ENCODE measurements at regions not wholly inside any gene's neighbourhood (a gene's known extent, or its start where the extent isn't known, plus 50 kb on each side); places are given as distances from the start of the nearest gene placed in this dataset.
"Not testable (repeated sequence)": the region's sequence is repeated elsewhere in the genome, so short reads cannot be mapped to it uniquely, and the experiment has no call there.

DNA sequence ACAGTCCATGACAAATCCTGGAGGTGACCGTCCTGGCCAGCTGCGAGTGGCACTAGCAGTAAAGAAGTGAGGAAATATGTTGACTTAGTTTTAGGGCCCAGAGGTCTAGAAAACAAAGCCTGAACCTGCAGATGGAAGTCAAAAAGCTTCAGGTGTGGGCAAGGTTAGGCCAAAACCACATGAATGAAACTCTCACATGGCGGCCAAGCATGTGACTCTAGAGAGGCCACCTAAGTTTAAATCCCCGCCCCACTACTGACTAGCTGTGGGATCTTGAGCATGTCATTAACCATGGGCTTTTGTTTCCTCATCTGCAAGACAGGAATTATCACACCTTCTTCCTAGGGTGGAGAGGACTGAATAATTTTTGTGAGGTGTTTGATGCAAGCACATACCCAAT, 148.2 kb upstream of the DAB1 start:
- DNase-seq (ENCODE audit: low read depth), result no peak

DNA sequence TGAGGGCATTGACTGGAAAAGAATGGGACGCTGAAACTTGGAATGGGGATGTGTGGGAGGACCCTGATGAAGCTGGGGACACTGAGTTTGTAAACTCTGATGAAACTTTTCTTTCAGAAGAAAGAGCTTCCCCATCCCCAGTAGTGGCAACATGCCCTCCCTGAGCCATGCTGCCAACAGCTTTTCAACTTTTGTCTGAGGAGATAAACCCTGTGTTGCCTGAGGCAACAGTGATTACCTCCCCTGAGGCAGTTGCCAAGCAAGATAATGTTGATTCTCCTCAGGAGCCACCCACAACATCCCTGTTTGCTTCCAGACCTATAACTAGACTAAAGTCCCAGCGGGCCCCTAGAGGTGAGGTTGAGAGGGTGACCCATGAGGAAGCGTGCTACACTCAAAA, 134.2 kb upstream of the DAB1 start:
- not testable (repeated sequence) for DNase-seq (ENCODE audit: low read depth)

DNA sequence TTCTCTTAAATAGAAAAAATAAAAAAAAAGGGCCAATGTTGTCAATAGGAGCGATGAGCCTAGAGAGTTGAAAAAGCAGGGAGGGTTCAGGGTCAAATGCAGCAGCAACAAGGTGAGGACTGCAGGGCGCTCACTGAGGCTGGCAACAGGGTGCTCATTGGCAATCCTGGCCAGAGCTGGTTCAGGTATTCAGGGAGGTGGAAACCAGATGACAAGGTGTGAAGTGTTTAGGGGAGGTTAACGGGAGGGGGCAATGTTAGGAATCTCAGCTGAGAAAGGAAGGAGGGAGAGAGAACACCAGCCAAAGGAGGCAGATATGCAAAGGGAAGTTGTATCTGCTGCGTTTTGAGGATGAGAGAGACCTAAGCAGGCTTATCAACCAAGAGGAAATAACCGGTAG, 129.8 kb upstream of the DAB1 start:
- DNase-seq (ENCODE audit: low read depth), result no peak

DNA sequence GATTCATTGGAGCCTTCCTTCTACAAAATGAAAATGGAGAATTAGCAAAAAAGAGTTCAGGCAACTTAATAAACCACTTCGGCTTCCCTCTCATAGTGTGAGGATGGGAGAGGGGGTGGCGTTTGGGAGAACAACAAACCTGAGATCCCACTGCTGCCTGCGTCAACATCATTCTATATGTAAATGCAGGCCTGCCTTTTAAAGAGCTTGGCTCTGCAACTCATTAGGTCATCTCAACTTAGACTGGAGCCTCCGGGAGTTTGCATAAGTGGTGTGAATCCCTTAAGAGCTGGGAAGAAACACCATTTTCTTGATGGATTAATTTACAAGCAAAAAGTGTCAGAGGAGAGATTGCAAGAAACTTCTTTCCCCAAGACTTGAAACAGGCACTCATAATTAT, 127.6 kb upstream of the DAB1 start:
- DNase-seq (ENCODE audit: low read depth), result no peak

GRCh38 chr1:57550092-57550491, 126.2 kb upstream of the DAB1 start:
- no peak for DNase-seq (ENCODE audit: low read depth)

DNA sequence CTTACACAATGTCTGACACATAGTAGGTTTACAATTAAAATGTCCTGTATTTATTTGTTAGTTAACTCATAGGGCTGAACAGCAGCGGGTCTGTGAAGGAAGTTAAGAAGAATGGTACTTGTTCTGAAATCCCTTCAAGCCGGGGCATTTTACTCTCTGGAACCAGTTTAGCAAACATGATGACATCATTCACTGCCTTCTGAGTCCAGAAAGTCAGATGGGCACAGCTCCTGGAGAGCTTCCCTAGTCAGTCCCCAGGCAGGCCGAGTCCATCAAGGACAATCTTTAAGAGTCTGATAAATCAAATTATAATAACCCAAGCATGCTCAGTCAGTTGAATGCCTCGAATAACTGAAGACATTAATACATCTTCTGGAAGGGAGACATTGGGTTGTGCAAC, 125.4 kb upstream of the DAB1 start:
- DNase-seq (ENCODE audit: low read depth), result no peak

- DNase-seq (ENCODE audit: low read depth), result no peak
These were observed 122.9 kb upstream of the DAB1 start for GRCh38 chr1:57546549-57547330.

DNA sequence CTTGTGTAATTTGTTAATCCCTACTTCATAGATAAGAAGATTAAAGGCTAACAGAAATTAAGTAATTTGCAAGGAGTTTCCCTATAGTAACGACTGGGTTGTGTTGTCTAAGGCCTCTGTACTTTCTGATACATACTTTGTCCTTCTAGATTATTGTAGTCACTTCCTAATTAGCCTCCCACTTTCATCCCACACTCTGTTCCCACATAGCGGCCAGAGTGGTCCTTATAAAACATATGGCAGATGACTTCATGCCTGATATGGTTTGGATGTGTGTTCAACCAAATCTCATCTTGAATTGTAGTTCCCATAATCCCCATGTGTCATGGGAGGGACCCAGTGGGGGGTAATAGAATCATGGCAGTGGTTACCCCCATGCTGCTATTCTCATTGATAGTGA, 120.5 kb upstream of the DAB1 start:
- DNase-seq (ENCODE audit: low read depth), result no peak

DNA sequence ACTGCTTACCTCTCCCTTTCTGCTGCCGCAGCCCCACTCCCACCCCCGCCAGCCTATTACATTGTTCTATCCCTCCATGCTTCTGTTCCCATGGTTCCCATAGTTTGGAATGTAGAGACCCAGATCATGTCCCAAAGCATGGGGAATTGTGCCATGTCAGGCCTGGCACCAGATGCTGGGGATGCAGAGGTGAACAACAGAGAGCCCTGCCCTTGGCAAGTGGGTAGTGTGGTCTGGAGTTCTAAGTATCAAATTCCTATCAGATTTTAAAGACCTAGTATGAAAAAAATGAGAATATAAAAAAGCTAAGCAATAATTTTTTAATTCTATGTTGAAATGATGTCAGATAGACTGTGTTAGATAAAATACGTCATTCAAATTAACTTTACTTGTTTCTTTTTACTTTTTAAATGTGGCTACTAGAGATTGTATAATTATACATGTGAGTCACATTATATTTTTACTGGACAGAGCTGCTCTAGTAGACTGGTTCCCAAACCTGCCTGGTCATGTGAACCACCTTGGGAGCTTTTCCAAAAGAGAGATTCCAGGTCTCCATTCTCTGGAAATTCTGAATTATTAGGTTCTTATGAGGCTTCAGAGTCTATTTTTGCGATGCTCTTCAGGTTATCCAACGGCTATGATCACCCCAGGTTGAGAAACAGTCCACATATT, 113.0 kb upstream of the DAB1 start:
- DNase-seq (ENCODE audit: low read depth), result no peak

- no peak for DNase-seq (ENCODE audit: low read depth)
These were observed 108.4 kb upstream of the DAB1 start for GRCh38 chr1:57532299-57532698.

DNA sequence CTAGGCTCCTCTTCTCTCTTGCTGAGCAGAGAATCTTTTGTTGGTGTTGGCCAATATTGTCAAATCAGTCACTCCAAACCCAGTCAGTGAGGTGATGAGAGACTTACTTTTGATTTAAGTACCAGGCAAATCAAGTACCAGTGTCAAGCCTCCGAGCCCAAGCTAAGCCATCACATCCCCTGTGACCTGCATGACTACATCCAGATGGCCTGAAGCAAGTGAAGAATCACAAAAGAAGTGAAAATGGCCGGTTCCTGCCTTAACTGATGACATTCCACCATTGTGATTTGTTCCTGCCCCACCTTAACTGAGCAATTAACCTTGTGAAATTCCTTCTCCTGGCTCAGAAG, 107.0 kb upstream of the DAB1 start:
- DNase-seq (ENCODE audit: low read depth), result not testable (repeated sequence)

- no peak for DNase-seq (ENCODE audit: low read depth)
These were observed 106.5 kb upstream of the DAB1 start for GRCh38 chr1:57530206-57530910.

GRCh38 chr1:57522575-57522974, 98.7 kb upstream of the DAB1 start:
- no peak for DNase-seq (ENCODE audit: low read depth)

GRCh38 chr1:57520743-57521515, 97.1 kb upstream of the DAB1 start:
- no peak for DNase-seq (ENCODE audit: low read depth)

DNA sequence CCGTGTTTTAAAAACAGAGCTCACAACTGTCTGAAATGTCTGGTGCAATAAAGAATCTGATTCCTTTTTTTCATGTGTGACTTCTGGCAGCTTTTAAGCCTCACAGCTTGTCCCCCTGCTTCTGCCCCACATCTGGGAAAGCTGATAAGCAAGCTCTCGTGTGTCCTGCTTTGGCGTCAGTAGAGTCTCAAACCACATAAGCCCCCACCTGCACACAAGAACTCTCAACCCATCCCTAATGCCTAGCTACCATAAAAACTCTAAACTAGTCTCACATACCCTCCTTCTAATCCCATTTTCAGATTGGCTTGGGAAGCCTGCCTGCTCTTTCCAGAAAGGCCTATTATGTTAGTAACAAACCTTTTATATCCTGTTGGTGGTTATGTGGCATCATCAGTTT, 94.6 kb upstream of the DAB1 start:
- no peak for DNase-seq (ENCODE audit: low read depth)

DNA sequence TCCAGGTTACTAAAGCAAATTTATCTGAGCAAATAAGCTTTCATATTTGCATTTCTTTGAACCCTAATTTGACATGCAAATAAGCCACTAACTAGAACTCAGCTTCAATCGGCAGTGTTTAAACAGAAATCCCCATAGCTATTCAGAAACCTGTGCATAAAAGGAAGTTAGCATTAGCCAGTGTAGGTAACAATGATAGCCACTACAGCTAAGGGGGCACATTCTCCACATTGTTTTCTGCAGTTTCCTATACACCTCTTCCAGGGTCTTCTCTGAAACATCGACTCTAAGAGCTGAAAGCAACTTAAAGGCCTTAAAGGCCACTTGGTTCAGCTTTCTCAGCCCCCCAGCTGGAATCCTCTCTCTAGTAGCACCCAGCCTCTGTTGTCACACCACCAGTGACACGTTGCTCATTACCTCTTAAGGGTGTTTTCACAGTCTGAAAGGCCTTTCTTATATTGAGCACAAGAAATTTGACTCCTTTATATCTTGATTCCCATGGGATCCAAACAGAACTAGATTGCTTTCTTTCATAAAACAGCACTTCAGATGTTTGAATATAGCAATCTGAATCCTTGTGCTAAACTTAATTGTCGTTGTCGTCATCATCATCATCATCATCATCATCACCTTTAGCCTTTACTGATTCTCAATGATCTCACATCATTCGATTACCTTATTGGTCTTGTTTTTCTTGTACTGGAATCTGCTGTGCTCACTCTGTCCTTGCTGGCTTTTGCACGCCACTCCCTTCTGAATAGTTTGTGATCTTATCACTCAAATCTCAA, 93.9 kb upstream of the DAB1 start:
- DNase-seq (ENCODE audit: low read depth), result no peak

GRCh38 chr1:57512386-57512785, 88.5 kb upstream of the DAB1 start:
- no peak for DNase-seq (ENCODE audit: low read depth)

- no peak for DNase-seq (ENCODE audit: low read depth)
These were observed 83.1 kb upstream of the DAB1 start for GRCh38 chr1:57506941-57507340.

DNA sequence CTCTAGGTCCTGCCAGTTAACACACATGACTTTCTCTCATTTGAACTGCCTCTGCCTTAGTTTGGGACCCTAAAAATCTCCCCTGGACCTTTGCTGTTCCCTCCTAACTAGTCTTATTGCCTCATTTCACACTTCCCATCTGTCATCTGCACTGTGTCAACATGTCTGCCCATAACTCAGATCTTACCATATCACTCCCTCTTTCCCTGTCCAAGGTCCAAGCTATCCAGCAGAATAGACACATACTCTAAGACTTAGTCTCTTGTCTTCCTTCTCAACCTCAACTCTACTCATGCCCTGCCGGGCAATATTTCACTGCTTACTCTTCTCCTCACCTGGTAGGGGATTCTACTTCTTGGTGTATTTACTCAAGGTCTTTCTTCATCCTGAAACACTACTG, 79.5 kb upstream of the DAB1 start:
- DNase-seq (ENCODE audit: low read depth), result no peak

DNA sequence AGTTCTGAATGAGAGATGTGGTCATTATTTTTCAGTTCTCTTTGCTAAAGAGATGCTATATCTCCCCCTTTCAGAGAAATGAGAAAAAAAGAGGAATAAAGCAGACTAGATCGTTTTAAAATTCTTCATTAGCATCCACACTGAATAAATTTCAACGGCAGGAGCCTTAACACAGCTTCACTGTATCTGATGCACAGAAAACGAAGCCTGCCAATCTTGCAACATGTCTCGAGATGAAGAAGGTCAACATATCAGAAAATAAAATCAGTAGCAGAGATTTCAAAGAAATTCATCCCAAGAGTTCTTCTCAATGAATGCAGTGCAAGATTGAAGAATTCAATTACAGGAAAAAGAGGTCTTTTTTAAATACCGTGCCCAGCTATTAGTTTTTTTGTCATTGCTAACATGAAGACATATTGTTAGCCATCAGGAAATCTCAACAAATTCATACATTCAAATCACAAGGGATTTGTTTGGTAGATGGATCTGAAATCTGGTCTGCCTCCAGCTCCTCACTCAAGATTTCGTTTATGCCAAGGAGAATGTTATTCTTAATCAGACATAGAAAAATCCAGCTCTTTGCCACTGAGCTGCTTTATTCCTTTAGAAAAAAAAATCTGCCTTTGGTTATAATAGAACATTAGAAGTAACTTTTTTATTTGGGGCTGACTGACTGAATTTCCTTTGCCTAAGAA, 76.4 kb upstream of the DAB1 start:
- no peak for DNase-seq (ENCODE audit: low read depth)

GRCh38 chr1:57494530-57495079, 70.7 kb upstream of the DAB1 start:
- no peak for DNase-seq (ENCODE audit: low read depth)
